ENCODE measurements at regions not wholly inside any gene's neighbourhood (a gene's known extent, or its start where the extent isn't known, plus 50 kb on each side); places are given as distances from the start of the nearest gene placed in this dataset.

DNA sequence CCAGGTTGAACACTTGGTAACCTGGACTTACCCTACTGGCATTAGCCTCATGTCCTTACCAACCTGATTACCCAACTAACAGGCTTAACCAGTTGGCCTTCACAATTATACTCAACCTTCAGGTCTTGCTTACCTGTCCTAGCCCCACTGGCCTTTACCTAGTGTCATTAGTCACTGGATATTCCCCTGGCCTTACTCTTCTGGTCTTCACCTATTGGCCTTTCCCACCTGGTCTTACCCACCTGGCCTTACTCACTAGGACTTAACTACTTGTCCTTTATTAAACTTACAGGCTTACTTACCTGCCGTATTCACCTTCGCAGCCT is 131.1 kb upstream of the ZSWIM2 start:
- Histone ChIP-seq H3K27me3 (no peaks in the 10 kb centered on the region), H3K9me3 (no peaks in the 10 kb centered on the region), H3K4me1 (no peaks in the 10 kb centered on the region), H3K36me3 (no peaks in the 10 kb centered on the region), H3K27ac (no peak overlapping the region), H3K4me3 (no peak overlapping the region)
- 96 to 98% methylated on average over 2 of the region's 2 CpGs for WGBS, 2 donors
- no peak for DNase-seq (ENCODE audit: low spot score in 2 of 2)
- TF ChIP-seq EP300 (IDR thresholded peaks at IDR 0.05) (no peak), CTCF (IDR thresholded peaks at IDR 0.05) (no peak), POLR2A (IDR thresholded peaks at IDR 0.05) (no peak)

DNA sequence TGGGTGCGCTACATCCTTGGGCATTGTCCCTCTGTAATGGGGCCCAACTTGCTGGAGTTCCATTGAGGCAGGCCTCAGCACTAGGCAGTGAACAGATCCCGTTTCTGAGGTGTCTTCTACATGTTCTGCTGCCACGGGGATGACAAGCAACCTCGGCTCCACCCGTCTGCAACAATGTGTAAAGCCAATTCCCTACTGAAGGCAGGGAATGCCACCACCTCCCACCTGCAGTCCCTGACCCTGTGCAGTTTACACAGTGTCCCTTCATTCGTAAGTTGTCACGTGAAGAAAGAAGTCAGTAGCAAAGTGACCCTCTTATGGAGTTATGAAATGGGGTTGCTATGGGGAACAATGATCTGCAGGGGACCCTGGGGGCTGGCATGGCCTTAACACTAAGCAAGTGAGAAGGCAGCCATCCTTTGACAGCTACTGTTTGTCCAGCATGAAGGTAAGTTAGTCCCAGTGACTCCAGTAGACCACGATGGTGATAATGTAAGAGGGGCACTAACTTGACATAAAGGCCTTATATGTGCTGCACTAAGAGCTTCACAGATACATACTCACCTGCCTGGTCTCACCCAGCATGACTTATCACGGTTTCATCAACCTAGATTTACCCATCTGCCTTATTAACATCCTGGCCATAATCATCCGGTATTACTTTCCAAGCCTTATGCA is 130.6 kb upstream of the ZSWIM2 start:
- Histone ChIP-seq H3K4me1 (no peaks in the 10 kb centered on the region), H3K9me3 (no peaks in the 10 kb centered on the region), H3K4me3 (no peak overlapping the region), H3K27ac (no peak overlapping the region), H3K36me3 (no peaks in the 10 kb centered on the region), H3K27me3 (no peaks in the 10 kb centered on the region)
- WGBS, 2 donors, result 90 to 93% methylated on average over 10 of the region's 10 CpGs
- DNase-seq (ENCODE audit: low spot score in 2 of 2), result no peak
- TF ChIP-seq CTCF (IDR thresholded peaks at IDR 0.05) (no peak), POLR2A (IDR thresholded peaks at IDR 0.05) (no peak), EP300 (IDR thresholded peaks at IDR 0.05) (no peak)

DNA sequence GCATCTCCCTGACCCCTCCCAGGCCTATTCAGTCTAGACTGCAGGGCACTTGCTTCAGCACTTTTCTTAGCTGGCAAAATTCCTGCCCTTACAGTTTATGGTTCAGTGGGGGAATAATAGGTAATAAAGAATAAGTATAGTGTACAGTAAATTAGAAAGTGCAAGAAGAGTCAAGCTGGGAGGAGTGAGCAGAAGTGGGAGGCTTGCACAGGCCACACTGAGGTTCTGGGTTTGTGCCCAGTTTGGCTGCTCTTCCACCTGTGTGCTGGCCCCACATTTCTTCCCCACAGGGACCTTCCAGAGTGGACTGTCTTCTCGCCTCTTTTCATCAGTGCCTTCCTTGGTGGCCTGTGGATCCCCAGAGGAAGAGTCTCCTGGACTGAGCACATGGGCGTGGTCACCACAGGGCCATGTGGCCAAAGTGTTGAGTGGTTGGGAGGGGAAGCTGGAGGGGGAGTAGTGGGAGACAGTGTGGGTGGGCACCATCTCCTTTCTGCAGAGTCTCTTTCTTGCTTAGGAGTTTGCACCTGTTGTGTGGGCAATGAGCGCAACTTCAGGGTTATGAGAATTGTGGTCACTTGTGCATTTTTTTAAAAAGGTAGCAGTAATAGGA is 128.6 kb upstream of the ZSWIM2 start:
- no peaks in the 10 kb centered on the region for H3K36me3 ChIP-seq
- WGBS, 2 donors, result 79 to 89% methylated on average over 3 of the region's 3 CpGs
- H3K9me3 ChIP-seq, result no peaks in the 10 kb centered on the region
- no peak for TF ChIP-seq CTCF (IDR thresholded peaks at IDR 0.05)
- no peak for TF ChIP-seq EP300 (IDR thresholded peaks at IDR 0.05)
- TF ChIP-seq POLR2A (IDR thresholded peaks at IDR 0.05), result no peak
- no peaks in the 10 kb centered on the region for H3K4me1 ChIP-seq
- no peak for DNase-seq (ENCODE audit: low spot score in 2 of 2)
- no peaks in the 10 kb centered on the region for H3K27me3 ChIP-seq
- H3K27ac ChIP-seq, result no peak overlapping the region
- no peak overlapping the region for H3K4me3 ChIP-seq

DNA sequence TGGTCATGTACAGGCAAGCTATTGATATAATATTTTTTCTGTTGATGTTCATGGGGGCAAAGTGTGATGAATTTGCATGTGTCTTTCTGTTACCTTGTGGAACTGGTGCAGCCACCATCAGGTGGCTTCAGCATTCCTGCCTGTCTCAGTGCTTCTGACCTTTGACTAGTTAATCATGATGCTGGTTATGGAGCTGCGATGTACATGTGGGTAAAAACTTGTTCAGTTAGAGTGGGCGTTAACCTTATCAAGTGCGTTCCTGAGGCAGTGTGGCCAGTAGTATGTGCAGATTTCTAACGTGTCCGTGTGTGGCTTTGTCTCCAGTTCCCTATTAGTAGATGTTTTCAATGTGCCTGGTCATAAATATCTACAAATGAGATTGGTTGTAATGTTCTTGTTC is 127.4 kb upstream of the ZSWIM2 start:
- Histone ChIP-seq H3K9me3 (no peaks in the 10 kb centered on the region), H3K27ac (no peak overlapping the region), H3K4me3 (no peak overlapping the region), H3K27me3 (no peaks in the 10 kb centered on the region), H3K36me3 (no peaks in the 10 kb centered on the region), H3K4me1 (no peaks in the 10 kb centered on the region)
- no peak for DNase-seq (ENCODE audit: low spot score in 2 of 2)
- 84% methylated on average over 5 of the region's 5 CpGs for WGBS, 2 donors
- TF ChIP-seq EP300 (IDR thresholded peaks at IDR 0.05) (no peak), CTCF (IDR thresholded peaks at IDR 0.05) (no peak), POLR2A (IDR thresholded peaks at IDR 0.05) (no peak)

GRCh38 chr2:186972281-186972970 is 123.5 kb upstream of the ZSWIM2 start:
- Histone ChIP-seq H3K36me3 (no peaks in the 10 kb centered on the region), H3K27me3 (no peaks in the 10 kb centered on the region), H3K9me3 (no peaks in the 10 kb centered on the region), H3K27ac (no peak overlapping the region), H3K4me1 (no peaks in the 10 kb centered on the region), H3K4me3 (no peak overlapping the region)
- DNase-seq (ENCODE audit: low spot score in 2 of 2), result no peak
- TF ChIP-seq CTCF (IDR thresholded peaks at IDR 0.05) (no peak), EP300 (IDR thresholded peaks at IDR 0.05) (no peak), POLR2A (IDR thresholded peaks at IDR 0.05) (no peak)
- 71 to 73% methylated on average over 7 of the region's 7 CpGs for WGBS, 2 donors

All from tibial nerve (tissue), 4 donors.